ENCODE measurements at regions not wholly inside any gene's neighbourhood (a gene's known extent, or its start where the extent isn't known, plus 50 kb on each side); places are given as distances from the start of the nearest gene placed in this dataset.

DNA sequence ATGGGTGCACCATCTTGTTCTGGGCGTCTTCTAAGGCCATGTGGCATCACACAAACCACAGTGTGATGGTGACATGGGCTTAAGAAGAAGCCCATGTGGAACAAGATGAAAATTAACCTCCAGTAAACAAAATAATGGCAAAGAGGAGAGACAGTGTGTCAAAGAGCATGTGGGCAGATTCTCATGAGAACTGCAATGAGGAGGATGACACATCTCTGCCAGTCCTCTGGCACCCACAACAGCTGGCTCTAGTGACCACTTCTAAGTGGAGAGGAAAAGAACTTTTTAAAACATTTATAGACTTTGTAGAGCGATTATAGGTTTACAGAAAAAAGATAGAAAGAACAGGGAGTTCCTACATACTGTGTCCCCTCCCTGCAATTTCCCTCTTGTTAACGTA is 401.4 kb downstream of the ATP23 start:
- TF ChIP-seq JUND (IDR thresholded peaks at IDR 0.05) (no peak), RAD21 (IDR thresholded peaks at IDR 0.05) (no peak), HNF4A (conservative IDR thresholded peaks at IDR 0.05) (no peak), HNF4G (IDR thresholded peaks at IDR 0.05) (no peak), FOXA1 (IDR thresholded peaks at IDR 0.05) (no peak), RXRA (IDR thresholded peaks at IDR 0.05) (no peak), FOXA2 (IDR thresholded peaks at IDR 0.05) (no peak), GABPA (IDR thresholded peaks at IDR 0.05 in 1 of 2, conservative IDR thresholded peaks at IDR 0.05 in 1 of 2) (no peak), NR2F2 (IDR thresholded peaks at IDR 0.05) (no peak), EGR1 (IDR thresholded peaks at IDR 0.05; ENCODE audit: low read depth in 2 of 2) (no peak), SP1 (IDR thresholded peaks at IDR 0.05) (no peak), TAF1 (conservative IDR thresholded peaks at IDR 0.05) (no peak), YY1 (IDR thresholded peaks at IDR 0.05) (no peak)
- TF ChIP-seq, protein P1, sequence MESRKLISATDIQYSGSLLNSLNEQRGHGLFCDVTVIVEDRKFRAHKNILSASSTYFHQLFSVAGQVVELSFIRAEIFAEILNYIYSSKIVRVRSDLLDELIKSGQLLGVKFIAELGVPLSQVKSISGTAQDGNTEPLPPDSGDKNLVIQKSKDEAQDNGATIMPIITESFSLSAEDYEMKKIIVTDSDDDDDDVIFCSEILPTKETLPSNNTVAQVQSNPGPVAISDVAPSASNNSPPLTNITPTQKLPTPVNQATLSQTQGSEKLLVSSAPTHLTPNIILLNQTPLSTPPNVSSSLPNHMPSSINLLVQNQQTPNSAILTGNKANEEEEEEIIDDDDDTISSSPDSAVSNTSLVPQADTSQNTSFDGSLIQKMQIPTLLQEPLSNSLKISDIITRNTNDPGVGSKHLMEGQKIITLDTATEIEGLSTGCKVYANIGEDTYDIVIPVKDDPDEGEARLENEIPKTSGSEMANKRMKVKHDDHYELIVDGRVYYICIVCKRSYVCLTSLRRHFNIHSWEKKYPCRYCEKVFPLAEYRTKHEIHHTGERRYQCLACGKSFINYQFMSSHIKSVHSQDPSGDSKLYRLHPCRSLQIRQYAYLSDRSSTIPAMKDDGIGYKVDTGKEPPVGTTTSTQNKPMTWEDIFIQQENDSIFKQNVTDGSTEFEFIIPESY (IDR thresholded peaks at IDR 0.05) = no peak
- TF ChIP-seq, protein P2, sequence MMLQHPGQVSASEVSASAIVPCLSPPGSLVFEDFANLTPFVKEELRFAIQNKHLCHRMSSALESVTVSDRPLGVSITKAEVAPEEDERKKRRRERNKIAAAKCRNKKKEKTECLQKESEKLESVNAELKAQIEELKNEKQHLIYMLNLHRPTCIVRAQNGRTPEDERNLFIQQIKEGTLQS (IDR thresholded peaks at IDR 0.05) = no peak
- TF ChIP-seq, protein P3, sequence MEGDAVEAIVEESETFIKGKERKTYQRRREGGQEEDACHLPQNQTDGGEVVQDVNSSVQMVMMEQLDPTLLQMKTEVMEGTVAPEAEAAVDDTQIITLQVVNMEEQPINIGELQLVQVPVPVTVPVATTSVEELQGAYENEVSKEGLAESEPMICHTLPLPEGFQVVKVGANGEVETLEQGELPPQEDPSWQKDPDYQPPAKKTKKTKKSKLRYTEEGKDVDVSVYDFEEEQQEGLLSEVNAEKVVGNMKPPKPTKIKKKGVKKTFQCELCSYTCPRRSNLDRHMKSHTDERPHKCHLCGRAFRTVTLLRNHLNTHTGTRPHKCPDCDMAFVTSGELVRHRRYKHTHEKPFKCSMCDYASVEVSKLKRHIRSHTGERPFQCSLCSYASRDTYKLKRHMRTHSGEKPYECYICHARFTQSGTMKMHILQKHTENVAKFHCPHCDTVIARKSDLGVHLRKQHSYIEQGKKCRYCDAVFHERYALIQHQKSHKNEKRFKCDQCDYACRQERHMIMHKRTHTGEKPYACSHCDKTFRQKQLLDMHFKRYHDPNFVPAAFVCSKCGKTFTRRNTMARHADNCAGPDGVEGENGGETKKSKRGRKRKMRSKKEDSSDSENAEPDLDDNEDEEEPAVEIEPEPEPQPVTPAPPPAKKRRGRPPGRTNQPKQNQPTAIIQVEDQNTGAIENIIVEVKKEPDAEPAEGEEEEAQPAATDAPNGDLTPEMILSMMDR (IDR thresholded peaks at IDR 0.05; ENCODE audit: low read depth, low read length, missing input control) = no peak
- TF ChIP-seq, protein P4, sequence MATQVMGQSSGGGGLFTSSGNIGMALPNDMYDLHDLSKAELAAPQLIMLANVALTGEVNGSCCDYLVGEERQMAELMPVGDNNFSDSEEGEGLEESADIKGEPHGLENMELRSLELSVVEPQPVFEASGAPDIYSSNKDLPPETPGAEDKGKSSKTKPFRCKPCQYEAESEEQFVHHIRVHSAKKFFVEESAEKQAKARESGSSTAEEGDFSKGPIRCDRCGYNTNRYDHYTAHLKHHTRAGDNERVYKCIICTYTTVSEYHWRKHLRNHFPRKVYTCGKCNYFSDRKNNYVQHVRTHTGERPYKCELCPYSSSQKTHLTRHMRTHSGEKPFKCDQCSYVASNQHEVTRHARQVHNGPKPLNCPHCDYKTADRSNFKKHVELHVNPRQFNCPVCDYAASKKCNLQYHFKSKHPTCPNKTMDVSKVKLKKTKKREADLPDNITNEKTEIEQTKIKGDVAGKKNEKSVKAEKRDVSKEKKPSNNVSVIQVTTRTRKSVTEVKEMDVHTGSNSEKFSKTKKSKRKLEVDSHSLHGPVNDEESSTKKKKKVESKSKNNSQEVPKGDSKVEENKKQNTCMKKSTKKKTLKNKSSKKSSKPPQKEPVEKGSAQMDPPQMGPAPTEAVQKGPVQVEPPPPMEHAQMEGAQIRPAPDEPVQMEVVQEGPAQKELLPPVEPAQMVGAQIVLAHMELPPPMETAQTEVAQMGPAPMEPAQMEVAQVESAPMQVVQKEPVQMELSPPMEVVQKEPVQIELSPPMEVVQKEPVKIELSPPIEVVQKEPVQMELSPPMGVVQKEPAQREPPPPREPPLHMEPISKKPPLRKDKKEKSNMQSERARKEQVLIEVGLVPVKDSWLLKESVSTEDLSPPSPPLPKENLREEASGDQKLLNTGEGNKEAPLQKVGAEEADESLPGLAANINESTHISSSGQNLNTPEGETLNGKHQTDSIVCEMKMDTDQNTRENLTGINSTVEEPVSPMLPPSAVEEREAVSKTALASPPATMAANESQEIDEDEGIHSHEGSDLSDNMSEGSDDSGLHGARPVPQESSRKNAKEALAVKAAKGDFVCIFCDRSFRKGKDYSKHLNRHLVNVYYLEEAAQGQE (IDR thresholded peaks at IDR 0.05) = no peak
- Histone ChIP-seq H3K4me1 (ENCODE audit: control insufficient read depth in 4 of 4, insufficient read depth in 4 of 4, low read length in 3 of 4) (no peaks in the 10 kb centered on the region), H3K27ac (ENCODE audit: low read depth in 1 of 2, low read length in 2 of 2) (no peak overlapping the region), H3K9me3 (ENCODE audit: control insufficient read depth in 4 of 4, low read length in 3 of 4) (no peaks in the 10 kb centered on the region), H3K27me3 (ENCODE audit: control insufficient read depth in 4 of 4, insufficient read depth in 4 of 4, low read length in 3 of 4) (peaks cover 0 to 14% (median 3%) of the 10 kb centered on the region in 4 donors), H3K36me3 (ENCODE audit: control insufficient read depth in 4 of 4, insufficient read depth in 3 of 4, low read depth in 1 of 4, low read length in 3 of 4) (no peaks in the 10 kb centered on the region), H3K9ac (ENCODE audit: low read depth in 1 of 2, low read length in 2 of 2) (no peak overlapping the region), H3K4me3 (ENCODE audit: low read depth in 1 of 3, low read length in 3 of 3) (no peak overlapping the region)
- 63% methylated on average over 3 of the region's 3 CpGs for WGBS
- DNase-seq (ENCODE audit: low spot score) = no peak

All from liver (tissue), 8 donors.